Heart left ventricle (tissue), 13 donors: ENCODE measurements at regions not wholly inside any gene's neighbourhood (a gene's known extent, or its start where the extent isn't known, plus 50 kb on each side); places are given as distances from the start of the nearest gene placed in this dataset.

Source experiments
- CTCF ChIP-seq, 12 donors: fragments of 200-600 bp; sonication (generic) in 4 of 12; IDR thresholded peaks; one replicate each; pipeline versions ENCODE4 v1.5.0 to v1.8.0; 2018 to 2022; ENCODE audit warnings: antibody characterized with exemption in 12 of 12, mild to moderate bottlenecking in 5 of 12
- POLR2A ChIP-seq, 2 donors: fragments of 450-650 bp; IDR thresholded peaks; one replicate each; pipeline ENCODE4 v1.6.1; 2017; ENCODE audit warnings: antibody characterized with exemption in 2 of 2, mild to moderate bottlenecking in 2 of 2, moderate library complexity in 2 of 2
- donor health status: ischemic (EF 13 %, LVEDD 7.1; RV severe dilation, severe dysfunction).
- donor health status: DM: no; HTN: yes; CAD: no.
- donor health status: DM: no; HTN: no; CAD: no.
- donor health status: ischemic (EF 25% LVEDD 6.9; RV normal size, moderate dysfunction).
- donor health status: ischemic (EF 25% LVEDD 5.7; RV mildly dilated, moderate dysfunction).
- donor health status: ischemic (EF 35%, LVEDD 5.7; RV mildly dilated, moderate dysfunction).
- donor health status: nonischemic (EF 11% LVEDD 7.7; RV severe dilation, severe dysfunction).
- donor health status: DM: yes; HTN: yes; CAD: no.
- donor health status: PGD.
- donor health status: ischemic (EF 29% LVEDD 5.4; RV normal size, mild dysfunction).
- donor health status: nonischemic (EF 23%, LVEDD 6.1; RV moderate dilation, normal function).

GRCh38 chr12:47387994-47388393 is 308.2 kb upstream of the AMIGO2 start:
- TF ChIP-seq CTCF (IDR thresholded peaks at IDR 0.05) (no peak), POLR2A (IDR thresholded peaks at IDR 0.05) (no peak)
